GM13976 (cell line): ENCODE measurements at regions not wholly inside any gene's neighbourhood (a gene's known extent, or its start where the extent isn't known, plus 50 kb on each side); places are given as distances from the start of the nearest gene placed in this dataset.

ENCODE experiments used
- DNase-seq: peaks from one replicate; pipeline ENCODE4 v3.0.0; 2012; ENCODE audit warnings: low spot score
- CTCF ChIP-seq: IDR thresholded peaks from 2 replicates; pipeline ENCODE4 v1.5.1; 2012; ENCODE audit warnings: borderline replicate concordance, mild to moderate bottlenecking; ENCODE audit not compliant: insufficient read depth; ENCODE audit errors: extremely low read depth, missing control alignments, control extremely low read depth
- in situ Hi-C: fragments of 300-500 bp; cut with MboI; formaldehyde crosslinking; loops from one replicate; pipeline ENCODE4 v1.12.0; 2022; ENCODE audit warnings: low sequenced_read_pairs, mixed read lengths, inconsistent platforms; ENCODE audit not compliant: unreplicated experiment

- in situ Hi-C loops = no loop called here
- TF ChIP-seq CTCF = no peak
- DNase-seq = no peak
These were observed 154.2 kb upstream of the PRKCQ start for GRCh38 chr10:6734286-6734685.

- no peak for TF ChIP-seq CTCF
- in situ Hi-C loops = no loop called here
- DNase-seq = no peak
These were observed 149.8 kb upstream of the PRKCQ start for GRCh38 chr10:6729861-6730344.

GRCh38 chr10:6729071-6729774, 149.1 kb upstream of the PRKCQ start:
- no peak for TF ChIP-seq CTCF
- DNase-seq = no peak
- in situ Hi-C loops = no loop called here

GRCh38 chr10:6726924-6727323, 146.8 kb upstream of the PRKCQ start:
- TF ChIP-seq CTCF = no peak
- in situ Hi-C loops = no loop called here
- no peak for DNase-seq

- no peak for TF ChIP-seq CTCF
- no peak for DNase-seq
- in situ Hi-C loops = no loop called here
These were observed 142.5 kb upstream of the PRKCQ start for GRCh38 chr10:6722616-6723004.

- no peak for TF ChIP-seq CTCF
- in situ Hi-C loops = no loop called here
- DNase-seq = no peak
These were observed 142.0 kb upstream of the PRKCQ start for GRCh38 chr10:6721964-6722615.

GRCh38 chr10:6721480-6721879, 141.4 kb upstream of the PRKCQ start:
- no peak for DNase-seq
- in situ Hi-C loops = no loop called here
- TF ChIP-seq CTCF = no peak
